Osteocyte (in vitro differentiated cells): ENCODE measurements at regions not wholly inside any gene's neighbourhood (a gene's known extent, or its start where the extent isn't known, plus 50 kb on each side); places are given as distances from the start of the nearest gene placed in this dataset.

Experiments used
- DNase-seq: peaks from one replicate; pipeline ENCODE4 v3.0.0; 2021; ENCODE audit warnings: mixed read lengths; ENCODE audit not compliant: unreplicated experiment; ENCODE audit errors: extremely low spot score
- H3K27ac Mint-ChIP-seq: one replicate; pipeline ENCODE4 v1.8.0; 2021; ENCODE audit warnings: mild to moderate bottlenecking, mixed read lengths; ENCODE audit not compliant: unreplicated experiment
- H3K27me3 Mint-ChIP-seq: one replicate; pipeline ENCODE4 v1.8.0; 2021; ENCODE audit warnings: mixed read lengths; ENCODE audit not compliant: unreplicated experiment
- H3K36me3 Mint-ChIP-seq: one replicate; pipeline ENCODE4 v1.8.0; 2021; ENCODE audit warnings: mixed read lengths; ENCODE audit not compliant: unreplicated experiment
- H3K4me1 Mint-ChIP-seq: one replicate; pipeline ENCODE4 v1.8.0; 2021; ENCODE audit warnings: mixed read lengths; ENCODE audit not compliant: unreplicated experiment
- H3K4me3 Mint-ChIP-seq: one replicate; pipeline ENCODE4 v1.8.0; 2021; ENCODE audit warnings: mild to moderate bottlenecking, moderate library complexity, mixed read lengths; ENCODE audit not compliant: unreplicated experiment
- H3K9me3 Mint-ChIP-seq: one replicate; pipeline ENCODE4 v1.8.0; 2021; ENCODE audit warnings: mixed read lengths; ENCODE audit not compliant: unreplicated experiment
- TF ChIP-seq, protein P1 (sequence below): fragments of 200-600 bp; sonication (generic); IDR thresholded peaks from 2 replicates; pipeline ENCODE4 v1.5.0; 2021; ENCODE audit warnings: antibody characterized with exemption, mild to moderate bottlenecking, moderate library complexity

- H3K4me3 Mint-ChIP-seq: no peak overlapping the region
- TF ChIP-seq, protein P1, sequence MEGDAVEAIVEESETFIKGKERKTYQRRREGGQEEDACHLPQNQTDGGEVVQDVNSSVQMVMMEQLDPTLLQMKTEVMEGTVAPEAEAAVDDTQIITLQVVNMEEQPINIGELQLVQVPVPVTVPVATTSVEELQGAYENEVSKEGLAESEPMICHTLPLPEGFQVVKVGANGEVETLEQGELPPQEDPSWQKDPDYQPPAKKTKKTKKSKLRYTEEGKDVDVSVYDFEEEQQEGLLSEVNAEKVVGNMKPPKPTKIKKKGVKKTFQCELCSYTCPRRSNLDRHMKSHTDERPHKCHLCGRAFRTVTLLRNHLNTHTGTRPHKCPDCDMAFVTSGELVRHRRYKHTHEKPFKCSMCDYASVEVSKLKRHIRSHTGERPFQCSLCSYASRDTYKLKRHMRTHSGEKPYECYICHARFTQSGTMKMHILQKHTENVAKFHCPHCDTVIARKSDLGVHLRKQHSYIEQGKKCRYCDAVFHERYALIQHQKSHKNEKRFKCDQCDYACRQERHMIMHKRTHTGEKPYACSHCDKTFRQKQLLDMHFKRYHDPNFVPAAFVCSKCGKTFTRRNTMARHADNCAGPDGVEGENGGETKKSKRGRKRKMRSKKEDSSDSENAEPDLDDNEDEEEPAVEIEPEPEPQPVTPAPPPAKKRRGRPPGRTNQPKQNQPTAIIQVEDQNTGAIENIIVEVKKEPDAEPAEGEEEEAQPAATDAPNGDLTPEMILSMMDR: no peak
- no peak for DNase-seq
- no peaks in the 10 kb centered on the region for H3K9me3 Mint-ChIP-seq
- H3K27ac Mint-ChIP-seq: peak overlapping the region; percentile 48
- no peaks in the 10 kb centered on the region for H3K36me3 Mint-ChIP-seq
- H3K27me3 Mint-ChIP-seq: no peaks in the 10 kb centered on the region
- H3K4me1 Mint-ChIP-seq: peaks cover 40% of the 10 kb centered on the region
Observed at GRCh38 chr3:51621091-51621892, 49.8 kb upstream of the TEX264 start.
